Spleen (tissue), 11 donors: ENCODE measurements at regions not wholly inside any gene's neighbourhood (a gene's known extent, or its start where the extent isn't known, plus 50 kb on each side); places are given as distances from the start of the nearest gene placed in this dataset.

Experiments
- DNase-seq: peaks from one replicate; pipeline ENCODE4 v3.0.0-alpha.2; 2020
- H3K27ac ChIP-seq, 8 donors: fragments of 200-600 bp; sonication (generic) in 7 of 8; 1 replicate in 4 of 8; 2 replicates in 4 of 8; pipeline versions ENCODE4 v1.5.0 to v1.8.0; 2016 to 2021; ENCODE audit warnings: inconsistent platforms in 4 of 8, mild to moderate bottlenecking in 4 of 8, moderate library complexity in 1 of 8
- H3K27me3 ChIP-seq, 7 donors: fragments of 200-600 bp; sonication (generic) in 6 of 7; replicated peaks in 1 of 7; 1 replicate in 4 of 7; 2 replicates in 3 of 7; pipeline versions ENCODE4 v1.5.0 to v1.8.0; 2016 to 2021; ENCODE audit warnings: inconsistent platforms in 3 of 7, mild to moderate bottlenecking in 1 of 7
- H3K36me3 ChIP-seq, 6 donors: fragments of 200-600 bp; sonication (generic) in 5 of 6; 1 replicate in 4 of 6; 2 replicates in 2 of 6; pipeline versions ENCODE4 v1.5.0 to v1.8.0; 2016 to 2021; ENCODE audit warnings: inconsistent platforms in 2 of 6
- H3K4me1 ChIP-seq, 6 donors: fragments of 200-600 bp; sonication (generic) in 5 of 6; 1 replicate in 3 of 6; 2 replicates in 3 of 6; pipeline versions ENCODE4 v1.5.0 to v1.8.0; 2016 to 2021; ENCODE audit warnings: inconsistent platforms in 3 of 6
- H3K4me3 ChIP-seq, 8 donors: fragments of 200-600 bp; sonication (generic) in 7 of 8; 1 replicate in 4 of 8; 2 replicates in 4 of 8; pipeline versions ENCODE4 v1.5.0 to v1.8.0; 2016 to 2021; ENCODE audit warnings: inconsistent platforms in 4 of 8, mild to moderate bottlenecking in 4 of 8, moderate library complexity in 2 of 8
- H3K9me3 ChIP-seq, 8 donors: fragments of 200-600 bp; sonication (generic) in 7 of 8; 1 replicate in 4 of 8; 2 replicates in 4 of 8; pipeline versions ENCODE4 v1.5.0 to v1.8.0; 2016 to 2021; ENCODE audit warnings: inconsistent platforms in 4 of 8
- CTCF ChIP-seq, 11 experiments: fragments of 200-600 bp in 7 of 11; fragments of 450-650 bp in 4 of 11; sonication (generic) in 4 of 11; IDR thresholded peaks in 8 of 11; conservative IDR thresholded peaks in 3 of 11; 1 replicate in 7 of 11; 2 replicates in 4 of 11; pipeline versions ENCODE4 v1.4.0 to v1.8.0; 2016 to 2021; ENCODE audit warnings: antibody characterized with exemption in 11 of 11, inconsistent platforms in 4 of 11, mild to moderate bottlenecking in 1 of 11
- POLR2A ChIP-seq, 3 donors: fragments of 450-650 bp; IDR thresholded peaks; one replicate each; pipeline ENCODE4 v1.5.1; 2017; ENCODE audit warnings: antibody characterized with exemption in 3 of 3, mild to moderate bottlenecking in 1 of 3
- POLR2AphosphoS5 ChIP-seq, 3 donors: sonication (generic); formaldehyde crosslinking; IDR thresholded peaks; one replicate each; pipeline ENCODE4 v1.5.1; 2017; ENCODE audit warnings: antibody characterized with exemption in 3 of 3
- WGBS, 5 donors: extraction: QIAGEN DNeasy Blood & Tissue Kit in 3 of 5; methylation state at CpG; one replicate each; pipeline versions ENCODE4 v1.1.5 to v1.1.7; 2013 to 2018; 5-methylcytosine and 5-hydroxymethylcytosine counted together
- intact Hi-C: fragments of 100-400 bp; cut with DNase I; formaldehyde crosslinking; loops from one replicate; pipeline ENCODE4 v1.15.0; 2023; ENCODE audit warnings: low total_unique reads
- donor health status: healthy with polysubstance abuse.
- donor health status: DM: no; HTN: no; CAD: no; lungs with moderate emphysema.
- donor health status: DM: no; HTN: no; CAD: no.
- donor health status: Bipolar disorder and iron deficiency.
- donor health status: healthy.
- donor health status: DM: no; HTN: no; CAD: no.
- donor health status: DM: yes; HTN: yes; CAD: no.

- no peak overlapping the region for H3K4me3 ChIP-seq
- H3K36me3 ChIP-seq = no peaks in the 10 kb centered on the region
- no peaks in the 10 kb centered on the region for H3K9me3 ChIP-seq
- no peaks in the 10 kb centered on the region for H3K4me1 ChIP-seq
- no peak for DNase-seq
- intact Hi-C loops = no loop called here
- H3K27me3 ChIP-seq = no peaks in the 10 kb centered on the region
- no peak overlapping the region for H3K27ac ChIP-seq
- 88 to 96% (median 93%) methylated on average over 4 of the region's 4 CpGs for WGBS, 5 donors
- TF ChIP-seq POLR2A (IDR thresholded peaks at IDR 0.05) = no peak
- no peak for TF ChIP-seq POLR2AphosphoS5 (IDR thresholded peaks at IDR 0.05)
- TF ChIP-seq CTCF (IDR thresholded peaks at IDR 0.05 in 8 of 11, conservative IDR thresholded peaks at IDR 0.05 in 3 of 11) = no peak
Measured at GRCh38 chr2:8259106-8259840, 422.6 kb upstream of the ID2 start.

GRCh38 chr2:8259841-8260178 lies 422.0 kb upstream of the ID2 start:
- no peak overlapping the region for H3K27ac ChIP-seq
- DNase-seq = no peak
- no peak for TF ChIP-seq POLR2AphosphoS5 (IDR thresholded peaks at IDR 0.05)
- no peak for TF ChIP-seq CTCF (IDR thresholded peaks at IDR 0.05 in 8 of 11, conservative IDR thresholded peaks at IDR 0.05 in 3 of 11)
- no peak for TF ChIP-seq POLR2A (IDR thresholded peaks at IDR 0.05)
- H3K36me3 ChIP-seq = no peaks in the 10 kb centered on the region
- no peaks in the 10 kb centered on the region for H3K4me1 ChIP-seq
- intact Hi-C loops = no loop called here
- no peaks in the 10 kb centered on the region for H3K9me3 ChIP-seq
- 92 to 99% (median 95%) methylated on average over 5 of the region's 5 CpGs for whole genome bisulfite sequencing, 5 donors
- no peak overlapping the region for H3K4me3 ChIP-seq
- no peaks in the 10 kb centered on the region for H3K27me3 ChIP-seq

- intact Hi-C loops = no loop called here
Measured at GRCh38 chr2:8260213-8260612, 421.6 kb upstream of the ID2 start.

GRCh38 chr2:8263901-8264300 lies 418.0 kb upstream of the ID2 start:
- Histone ChIP-seq H3K4me1 (no peaks in the 10 kb centered on the region), H3K36me3 (no peaks in the 10 kb centered on the region), H3K9me3 (no peaks in the 10 kb centered on the region), H3K4me3 (no peak overlapping the region), H3K27ac (no peak overlapping the region), H3K27me3 (no peaks in the 10 kb centered on the region)
- DNase-seq = no peak
- WGBS, 5 donors = 46 to 73% (median 65%) methylated on average over 4 of the region's 4 CpGs
- intact Hi-C loops = no loop called here
- no peak for TF ChIP-seq POLR2A (IDR thresholded peaks at IDR 0.05)
- no peak for TF ChIP-seq POLR2AphosphoS5 (IDR thresholded peaks at IDR 0.05)
- no peak for TF ChIP-seq CTCF (IDR thresholded peaks at IDR 0.05 in 8 of 11, conservative IDR thresholded peaks at IDR 0.05 in 3 of 11)

More at GRCh38 chr2:8260213-8260612, 421.6 kb upstream of the ID2 start:
- no peak for TF ChIP-seq CTCF (IDR thresholded peaks at IDR 0.05 in 8 of 11, conservative IDR thresholded peaks at IDR 0.05 in 3 of 11)
- Histone ChIP-seq H3K4me1 (no peaks in the 10 kb centered on the region), H3K27me3 (no peaks in the 10 kb centered on the region), H3K9me3 (no peaks in the 10 kb centered on the region), H3K36me3 (no peaks in the 10 kb centered on the region), H3K27ac (no peak overlapping the region), H3K4me3 (no peak overlapping the region)
- WGBS, 5 donors = 81 to 91% (median 82%) methylated on average over 11 of the region's 11 CpGs
- DNase-seq = no peak
